ENCODE measurements at regions not wholly inside any gene's neighbourhood (a gene's known extent, or its start where the extent isn't known, plus 50 kb on each side); places are given as distances from the start of the nearest gene placed in this dataset.

GRCh38 chr4:137635601-137636000 is 103.3 kb upstream of the PCDH18 start:
- TF ChIP-seq, protein P1, sequence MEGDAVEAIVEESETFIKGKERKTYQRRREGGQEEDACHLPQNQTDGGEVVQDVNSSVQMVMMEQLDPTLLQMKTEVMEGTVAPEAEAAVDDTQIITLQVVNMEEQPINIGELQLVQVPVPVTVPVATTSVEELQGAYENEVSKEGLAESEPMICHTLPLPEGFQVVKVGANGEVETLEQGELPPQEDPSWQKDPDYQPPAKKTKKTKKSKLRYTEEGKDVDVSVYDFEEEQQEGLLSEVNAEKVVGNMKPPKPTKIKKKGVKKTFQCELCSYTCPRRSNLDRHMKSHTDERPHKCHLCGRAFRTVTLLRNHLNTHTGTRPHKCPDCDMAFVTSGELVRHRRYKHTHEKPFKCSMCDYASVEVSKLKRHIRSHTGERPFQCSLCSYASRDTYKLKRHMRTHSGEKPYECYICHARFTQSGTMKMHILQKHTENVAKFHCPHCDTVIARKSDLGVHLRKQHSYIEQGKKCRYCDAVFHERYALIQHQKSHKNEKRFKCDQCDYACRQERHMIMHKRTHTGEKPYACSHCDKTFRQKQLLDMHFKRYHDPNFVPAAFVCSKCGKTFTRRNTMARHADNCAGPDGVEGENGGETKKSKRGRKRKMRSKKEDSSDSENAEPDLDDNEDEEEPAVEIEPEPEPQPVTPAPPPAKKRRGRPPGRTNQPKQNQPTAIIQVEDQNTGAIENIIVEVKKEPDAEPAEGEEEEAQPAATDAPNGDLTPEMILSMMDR (conservative IDR thresholded peaks at IDR 0.05; ENCODE audit: low read length), result no peak
- TF ChIP-seq EZH2phosphoT487 (IDR thresholded peaks at IDR 0.05; ENCODE audit: borderline replicate concordance, low read depth, low read length), result no peak
